H1 (cell line): ENCODE measurements at regions not wholly inside any gene's neighbourhood (a gene's known extent, or its start where the extent isn't known, plus 50 kb on each side); places are given as distances from the start of the nearest gene placed in this dataset.

ENCODE experiments used
- CTCF ChIA-PET: fragments of 300-600 bp; sonication (Branson Sonifier 250); formaldehyde crosslinking; loops from one replicate; lab custom pipeline; 2021; ENCODE audit not compliant: partially characterized antibody; lab: Charles Lee
- POLR2A ChIA-PET: fragments of 300-600 bp; sonication (Branson Sonifier 250); formaldehyde crosslinking; loops from one replicate; lab custom pipeline; 2021; ENCODE audit warnings: inconsistent platforms; ENCODE audit not compliant: partially characterized antibody; lab: Charles Lee
- DNase-seq, 2 experiments: peaks; one replicate each; pipeline versions ENCODE4 v3.0.0 to v3.0.0-alpha.2; 2010 to 2022; ENCODE audit warnings: low spot score in 2 of 2, low read depth in 1 of 2, mixed read lengths in 1 of 2
- FAIRE-seq: peaks from 2 replicates; lab custom pipeline; 2011; peaks lifted over from hg19 to GRCh38; lab: Jason Lieb, UNC
- H2AFZ ChIP-seq: 2 replicates; pipeline ENCODE4 v1.8.1; 2012; ENCODE audit warnings: low read length, inconsistent platforms
- H2AK5ac ChIP-seq: 2 replicates; pipeline ENCODE4 v1.6.1; 2013; ENCODE audit warnings: low read depth, low read length
- H2BK120ac ChIP-seq: replicated peaks from 2 replicates; pipeline ENCODE3; 2013; ENCODE audit warnings: low read depth, low read length, inconsistent platforms
- H2BK12ac ChIP-seq: 2 replicates; pipeline ENCODE4 v1.6.1; 2013; ENCODE audit warnings: low read depth, low read length
- H2BK15ac ChIP-seq: 2 replicates; pipeline ENCODE4 v1.6.1; 2013; ENCODE audit warnings: low read length
- H2BK20ac ChIP-seq: 2 replicates; pipeline ENCODE4 v1.6.1; 2013; ENCODE audit warnings: low read length
- H2BK5ac ChIP-seq: 2 replicates; pipeline ENCODE4 v1.6.1; 2013; ENCODE audit warnings: low read depth, low read length
- H3K14ac ChIP-seq: 2 replicates; pipeline ENCODE4 v1.6.1; 2013; ENCODE audit warnings: inconsistent platforms; ENCODE audit not compliant: insufficient read length
- H3K18ac ChIP-seq: 2 replicates; pipeline ENCODE4 v1.6.1; 2013; ENCODE audit warnings: low read length; ENCODE audit errors: extremely low read depth
- H3K23ac ChIP-seq: 2 replicates; pipeline ENCODE4 v1.6.1; 2013; ENCODE audit warnings: inconsistent platforms; ENCODE audit not compliant: insufficient read length
- H3K23me2 ChIP-seq: 2 replicates; pipeline ENCODE4 v1.6.1; 2013; ENCODE audit warnings: low read depth, low read length
- H3K27ac ChIP-seq: 2 replicates; pipeline ENCODE4 v1.6.1; 2011; ENCODE audit warnings: low read depth, low read length, inconsistent platforms
- H3K27me3 ChIP-seq, 4 experiments: replicated peaks in 1 of 4; 1 replicate in 1 of 4; 2 replicates in 3 of 4; pipeline versions ENCODE4 v1.6.1 to v1.8.1; 2011 to 2013; ENCODE audit warnings: low read length in 3 of 4, mild to moderate bottlenecking in 3 of 4, inconsistent platforms in 2 of 4, mixed read lengths in 2 of 4, moderate library complexity in 1 of 4; ENCODE audit not compliant: control insufficient read depth in 3 of 4, insufficient read depth in 3 of 4; ENCODE audit errors: extremely low read depth in 1 of 4
- H3K36me3 ChIP-seq, 4 experiments: 2 replicates each; pipeline versions ENCODE4 v1.6.1 to v1.8.1; 2011 to 2013; ENCODE audit warnings: mild to moderate bottlenecking in 4 of 4, low read length in 3 of 4, moderate library complexity in 2 of 4, control low read depth in 1 of 4, inconsistent platforms in 1 of 4; ENCODE audit not compliant: insufficient read depth in 4 of 4, control insufficient read depth in 2 of 4
- H3K4ac ChIP-seq: replicated peaks from 2 replicates; pipeline ENCODE3; 2013; ENCODE audit warnings: low read length, low read depth, mixed read lengths, inconsistent platforms; ENCODE audit not compliant: insufficient read length
- H3K4me1 ChIP-seq, 4 experiments: replicated peaks in 1 of 4; 1 replicate in 1 of 4; 2 replicates in 3 of 4; pipeline versions ENCODE4 v1.6.1 to v1.8.1; 2011 to 2013; ENCODE audit warnings: low read length in 3 of 4, inconsistent platforms in 2 of 4, mixed read lengths in 1 of 4; ENCODE audit not compliant: insufficient read depth in 4 of 4, control insufficient read depth in 3 of 4
- H3K4me2 ChIP-seq, 2 experiments: 2 replicates each; pipeline versions ENCODE4 v1.6.1 to v1.8.1; 2011 to 2013; ENCODE audit warnings: low read depth in 2 of 2, low read length in 2 of 2, control low read depth in 1 of 2, inconsistent platforms in 1 of 2, mild to moderate bottlenecking in 1 of 2; ENCODE audit not compliant: insufficient read depth in 1 of 2
- H3K4me3 ChIP-seq, 4 experiments: fragments of 200-600, 300-600 bp in 1 of 4; sonication (generic), shearing (Covaris generic), sonication (Bioruptor Twin) in 1 of 4; 2 replicates each; pipeline versions ENCODE4 v1.5.1 to v1.8.1; 2011 to 2016; ENCODE audit warnings: low read length in 4 of 4, low read depth in 3 of 4, control low read depth in 2 of 4, inconsistent platforms in 2 of 4, mild to moderate bottlenecking in 2 of 4, mixed read lengths in 1 of 4, moderate library complexity in 1 of 4; ENCODE audit not compliant: insufficient read depth in 2 of 4; ENCODE audit errors: extremely low read depth in 1 of 4
- H3K56ac ChIP-seq: replicated peaks from 2 replicates; pipeline ENCODE3; 2013; ENCODE audit warnings: low read depth, mild to moderate bottlenecking, mixed read lengths, low read length, inconsistent platforms; ENCODE audit not compliant: insufficient read length
- H3K79me1 ChIP-seq: 2 replicates; pipeline ENCODE4 v1.6.1; 2013; ENCODE audit warnings: low read depth, low read length, control low read depth
- H3K79me2 ChIP-seq, 2 experiments: 2 replicates each; pipeline versions ENCODE4 v1.6.1 to v1.8.1; 2012 to 2013; ENCODE audit warnings: low read length in 2 of 2, mild to moderate bottlenecking in 2 of 2, inconsistent platforms in 1 of 2; ENCODE audit not compliant: insufficient read depth in 2 of 2, control insufficient read depth in 1 of 2
- H3K9ac ChIP-seq, 4 experiments: replicated peaks in 1 of 4; 1 replicate in 1 of 4; 2 replicates in 3 of 4; pipeline versions ENCODE4 v1.6.1 to v1.8.1; 2011 to 2013; ENCODE audit warnings: low read depth in 3 of 4, low read length in 3 of 4, control low read depth in 2 of 4, mild to moderate bottlenecking in 2 of 4, moderate library complexity in 2 of 4, inconsistent platforms in 1 of 4; ENCODE audit errors: extremely low read depth in 1 of 4
- H3K9me3 ChIP-seq, 2 experiments: 2 replicates each; pipeline versions ENCODE4 v1.6.1 to v1.8.1; 2012 to 2013; ENCODE audit warnings: mild to moderate bottlenecking in 2 of 2, moderate library complexity in 2 of 2, control low read depth in 1 of 2, inconsistent platforms in 1 of 2, low read depth in 1 of 2, low read length in 1 of 2, mixed read lengths in 1 of 2; ENCODE audit not compliant: insufficient read depth in 2 of 2
- H4K20me1 ChIP-seq, 2 experiments: replicated peaks in 1 of 2; 2 replicates each; pipeline versions ENCODE3 to v1.8.1; 2011 to 2013; ENCODE audit warnings: inconsistent platforms in 2 of 2, low read length in 2 of 2, mild to moderate bottlenecking in 1 of 2; ENCODE audit not compliant: insufficient read depth in 2 of 2, control insufficient read depth in 1 of 2
- H4K5ac ChIP-seq: 2 replicates; pipeline ENCODE4 v1.6.1; 2013; ENCODE audit warnings: low read length, low read depth, mixed read lengths, inconsistent platforms; ENCODE audit not compliant: insufficient read length
- H4K8ac ChIP-seq: 2 replicates; pipeline ENCODE4 v1.8.0; 2013; ENCODE audit warnings: mild to moderate bottlenecking, moderate library complexity, low read length, inconsistent platforms; ENCODE audit not compliant: insufficient read depth; ENCODE audit errors: extremely low read depth
- H4K91ac ChIP-seq: replicated peaks from 2 replicates; pipeline ENCODE3; 2013; ENCODE audit warnings: low read length, mixed read lengths, inconsistent platforms; ENCODE audit not compliant: insufficient read length
- ATF3 ChIP-seq: IDR thresholded peaks from 2 replicates; pipeline ENCODE4 v1.6.1; 2011; ENCODE audit warnings: low read depth, mild to moderate bottlenecking, low read length; ENCODE audit not compliant: insufficient read depth
- CEBPB ChIP-seq: IDR thresholded peaks from 2 replicates; pipeline ENCODE4 v1.6.1; 2012; ENCODE audit warnings: low read depth, low read length
- GTF2F1 ChIP-seq: IDR thresholded peaks from 2 replicates; pipeline ENCODE4 v1.6.1; 2012; ENCODE audit warnings: low read depth, low read length, improper control_type of control experiment, borderline replicate concordance
- NANOG ChIP-seq: IDR thresholded peaks from 2 replicates; pipeline ENCODE4 v1.6.1; 2011; ENCODE audit warnings: low read length, low read depth, mild to moderate bottlenecking, inconsistent platforms; ENCODE audit not compliant: insufficient read depth, poor library complexity, severe bottlenecking
- POU5F1 ChIP-seq: IDR thresholded peaks from 2 replicates; pipeline ENCODE4 v1.6.1; 2011; ENCODE audit warnings: low read depth, mild to moderate bottlenecking, low read length, moderate library complexity
- SRF ChIP-seq: IDR thresholded peaks from 2 replicates; pipeline ENCODE4 v1.6.1; 2011; ENCODE audit warnings: mild to moderate bottlenecking, low read depth, low read length, moderate library complexity

- Histone ChIP-seq H4K8ac (no peak overlapping the region), H2AK5ac (no peak overlapping the region)
- POLR2A ChIA-PET: no interaction called here
Measured at GRCh38 chr14:84670796-84671195, 859.1 kb upstream of the FLRT2 start.

More at GRCh38 chr14:84670796-84671195, 859.1 kb upstream of the FLRT2 start:
- no peaks in the 10 kb centered on the region for H3K79me1 ChIP-seq
- no peaks in the 10 kb centered on the region for H3K27me3 ChIP-seq
- no peaks in the 10 kb centered on the region for H3K23me2 ChIP-seq
- H2BK5ac ChIP-seq: no peak overlapping the region
- FAIRE-seq: no peak
- H3K27ac ChIP-seq: no peak overlapping the region
- no peak overlapping the region for H3K14ac ChIP-seq
- TF ChIP-seq CEBPB: no peak
- TF ChIP-seq ATF3: no peak
- TF ChIP-seq SRF: no peak
- no peak for TF ChIP-seq NANOG
- no peak for TF ChIP-seq POU5F1
- TF ChIP-seq GTF2F1: no peak
- TF ChIP-seq, all 59 proteins: peak for 0
- Histone ChIP-seq H4K20me1 (no peaks in the 10 kb centered on the region), H2BK20ac (no peak overlapping the region), H2BK12ac (no peak overlapping the region), H3K56ac (no peak overlapping the region), H3K4me3 (no peak overlapping the region), H2BK15ac (no peak overlapping the region), H2AFZ (no peak overlapping the region), H2BK120ac (no peak overlapping the region), H3K4ac (no peak overlapping the region), H4K91ac (no peak overlapping the region), H3K18ac (no peak overlapping the region), H4K5ac (no peak overlapping the region), H3K9ac (no peak overlapping the region), H3K23ac (no peak overlapping the region), H3K9me3 (no peaks in the 10 kb centered on the region), H3K36me3 (no peaks in the 10 kb centered on the region), H3K4me1 (no peaks in the 10 kb centered on the region), H3K4me2 (no peak overlapping the region), H3K79me2 (no peaks in the 10 kb centered on the region)
- CTCF ChIA-PET: no interaction called here
- no peak for DNase-seq
